Left ventricle myocardium inferior (tissue), 1 donor: ENCODE measurements at regions not wholly inside any gene's neighbourhood (a gene's known extent, or its start where the extent isn't known, plus 50 kb on each side); places are given as distances from the start of the nearest gene placed in this dataset.

Source experiments
- DNase-seq: peaks from one replicate; pipeline ENCODE4 v3.0.0-alpha.2; 2020
- H3K27ac ChIP-seq: fragments of 200-600 bp; replicated peaks from 2 replicates; pipeline ENCODE4 v1.8.0; 2021
- H3K27me3 ChIP-seq: fragments of 200-600 bp; 2 replicates; pipeline ENCODE4 v1.8.0; 2021; ENCODE audit warnings: low read depth
- H3K36me3 ChIP-seq: fragments of 200-600 bp; 2 replicates; pipeline ENCODE4 v1.8.0; 2021
- H3K4me1 ChIP-seq: fragments of 200-600 bp; 2 replicates; pipeline ENCODE4 v1.8.0; 2021
- H3K4me3 ChIP-seq: fragments of 200-600 bp; 2 replicates; pipeline ENCODE4 v1.8.0; 2021; ENCODE audit warnings: mild to moderate bottlenecking, moderate library complexity
- H3K9me3 ChIP-seq: fragments of 200-600 bp; replicated peaks from 2 replicates; pipeline ENCODE4 v1.8.0; 2021
- CTCF ChIP-seq: fragments of 200-600 bp; IDR thresholded peaks from 2 replicates; pipeline ENCODE4 v1.8.0; 2021; ENCODE audit warnings: antibody characterized with exemption, mild to moderate bottlenecking, borderline replicate concordance
- intact Hi-C: fragments of 100-400 bp; cut with micrococcal nuclease; formaldehyde crosslinking; loops from one replicate; pipeline ENCODE4 v1.11.0; 2022
- donor health status: DM: no; HTN: yes; CAD: no; lungs with severe emphysema.

- H3K36me3 ChIP-seq: no peaks in the 10 kb centered on the region
- intact Hi-C loops: no loop called here
- H3K4me1 ChIP-seq: peaks cover 5% of the 10 kb centered on the region
- no peak for DNase-seq
- H3K27ac ChIP-seq: no peak overlapping the region
- no peak for TF ChIP-seq CTCF
- no peaks in the 10 kb centered on the region for H3K27me3 ChIP-seq
- no peak overlapping the region for H3K4me3 ChIP-seq
- H3K9me3 ChIP-seq: peaks cover 5% of the 10 kb centered on the region
Measured at GRCh38 chr2:163481515-163481914, 254.3 kb downstream of the FIGN start.

- no peak for DNase-seq
- Histone ChIP-seq H3K27me3 (no peaks in the 10 kb centered on the region), H3K9me3 (peaks cover 5% of the 10 kb centered on the region), H3K4me1 (peaks cover 5% of the 10 kb centered on the region), H3K27ac (no peak overlapping the region), H3K36me3 (no peaks in the 10 kb centered on the region), H3K4me3 (no peak overlapping the region)
- intact Hi-C loops: no loop called here
- no peak for TF ChIP-seq CTCF
Measured at GRCh38 chr2:163479599-163479998, 256.2 kb downstream of the FIGN start.

- no peak overlapping the region for H3K27ac ChIP-seq
- H3K9me3 ChIP-seq: peaks cover 5% of the 10 kb centered on the region
- no peak for DNase-seq
- no peaks in the 10 kb centered on the region for H3K27me3 ChIP-seq
- no peaks in the 10 kb centered on the region for H3K36me3 ChIP-seq
- intact Hi-C loops: no loop called here
- peaks cover 10% of the 10 kb centered on the region for H3K4me1 ChIP-seq
- TF ChIP-seq CTCF: no peak
- no peak overlapping the region for H3K4me3 ChIP-seq
Measured at GRCh38 chr2:163475815-163476214, 260.0 kb downstream of the FIGN start.

- Histone ChIP-seq H3K27ac (no peak overlapping the region), H3K27me3 (no peaks in the 10 kb centered on the region), H3K4me3 (no peak overlapping the region), H3K36me3 (no peaks in the 10 kb centered on the region), H3K4me1 (peaks cover 14% of the 10 kb centered on the region), H3K9me3 (peaks cover 5% of the 10 kb centered on the region)
- no peak for DNase-seq
- intact Hi-C loops: no loop called here
- TF ChIP-seq CTCF: no peak
Measured at GRCh38 chr2:163474889-163475288, 260.9 kb downstream of the FIGN start.

GRCh38 chr2:163474319-163474744 is 261.5 kb downstream of the FIGN start:
- Histone ChIP-seq H3K27ac (no peak overlapping the region), H3K9me3 (peaks cover 5% of the 10 kb centered on the region), H3K4me1 (peaks cover 19% of the 10 kb centered on the region), H3K4me3 (no peak overlapping the region), H3K27me3 (no peaks in the 10 kb centered on the region), H3K36me3 (no peaks in the 10 kb centered on the region)
- intact Hi-C loops: no loop called here
- TF ChIP-seq CTCF: no peak
- DNase-seq: no peak

GRCh38 chr2:163471947-163472346 is 263.9 kb downstream of the FIGN start:
- peaks cover 22% of the 10 kb centered on the region for H3K4me1 ChIP-seq
- TF ChIP-seq CTCF: peak; percentile 56
- no peaks in the 10 kb centered on the region for H3K36me3 ChIP-seq
- DNase-seq: no peak
- intact Hi-C loops: no loop called here
- no peaks in the 10 kb centered on the region for H3K9me3 ChIP-seq
- H3K4me3 ChIP-seq: no peak overlapping the region
- H3K27ac ChIP-seq: no peak overlapping the region
- H3K27me3 ChIP-seq: no peaks in the 10 kb centered on the region
